Activated CD4-positive, alpha-beta memory T cell treated with anti-CD3 and anti-CD28 coated beads for 36 hours (primary cell): ENCODE measurements at regions not wholly inside any gene's neighbourhood (a gene's known extent, or its start where the extent isn't known, plus 50 kb on each side); places are given as distances from the start of the nearest gene placed in this dataset.

ENCODE experiments used
- CTCF ChIA-PET: fragments of 350-600 bp; sonication (Branson Sonifier 250); formaldehyde crosslinking; loops from one replicate; lab custom pipeline; 2021; ENCODE audit warnings: antibody characterized with exemption, inconsistent platforms; lab: Charles Lee
- POLR2A ChIA-PET: fragments of 350-600 bp; sonication (Branson Sonifier 250); formaldehyde crosslinking; loops from one replicate; lab custom pipeline; 2021; ENCODE audit warnings: antibody characterized with exemption; lab: Charles Lee
- DNase-seq: peaks from one replicate; pipeline ENCODE4 v3.0.0-alpha.2; 2020
- H3K27ac Mint-ChIP-seq: one replicate; pipeline ENCODE4 v1.8.0; 2021; ENCODE audit warnings: mixed read lengths
- H3K27me3 Mint-ChIP-seq: one replicate; pipeline ENCODE4 v1.8.0; 2021; ENCODE audit warnings: mixed read lengths
- H3K36me3 Mint-ChIP-seq: one replicate; pipeline ENCODE4 v1.8.0; 2021; ENCODE audit warnings: mixed read lengths
- H3K4me1 Mint-ChIP-seq: one replicate; pipeline ENCODE4 v1.8.0; 2021; ENCODE audit warnings: low read depth, mixed read lengths
- H3K4me3 Mint-ChIP-seq: one replicate; pipeline ENCODE4 v1.8.0; 2021; ENCODE audit warnings: mild to moderate bottlenecking, mixed read lengths
- H3K9me3 Mint-ChIP-seq: one replicate; pipeline ENCODE4 v1.8.0; 2021; ENCODE audit warnings: mixed read lengths
- intact Hi-C: fragments of 100-400 bp; cut with micrococcal nuclease; formaldehyde crosslinking; loops from one replicate; pipeline ENCODE4 v1.15.1; 2023

DNA sequence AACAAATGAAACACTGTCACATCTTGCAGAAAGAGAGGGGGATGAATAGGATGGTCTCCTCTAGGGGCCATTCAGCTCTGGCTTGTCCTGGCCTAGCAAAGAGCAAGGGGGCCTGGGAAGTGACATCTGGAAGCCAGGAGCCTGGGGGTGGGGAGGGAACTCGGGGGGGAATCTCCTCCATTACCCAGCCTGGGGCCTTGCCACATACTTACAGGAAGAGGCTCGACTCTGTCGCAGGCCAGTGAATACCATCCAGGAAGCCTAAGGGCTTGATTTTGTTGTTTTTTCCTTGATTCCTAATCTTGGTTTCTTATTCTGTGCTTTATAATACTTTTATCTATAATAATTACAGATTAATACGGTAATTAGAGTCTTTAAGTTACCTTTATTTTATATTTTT, 797.5 kb upstream of the ID2 start:
- no peak overlapping the region for H3K4me3 Mint-ChIP-seq
- H3K27me3 Mint-ChIP-seq = no peaks in the 10 kb centered on the region
- no peaks in the 10 kb centered on the region for H3K36me3 Mint-ChIP-seq
- H3K4me1 Mint-ChIP-seq = no peaks in the 10 kb centered on the region
- intact Hi-C loops = no loop called here
- no peak for DNase-seq
- H3K9me3 Mint-ChIP-seq = peaks cover 3% of the 10 kb centered on the region
- POLR2A ChIA-PET = no interaction called here
- no peak overlapping the region for H3K27ac Mint-ChIP-seq
- CTCF ChIA-PET = no interaction called here

DNA sequence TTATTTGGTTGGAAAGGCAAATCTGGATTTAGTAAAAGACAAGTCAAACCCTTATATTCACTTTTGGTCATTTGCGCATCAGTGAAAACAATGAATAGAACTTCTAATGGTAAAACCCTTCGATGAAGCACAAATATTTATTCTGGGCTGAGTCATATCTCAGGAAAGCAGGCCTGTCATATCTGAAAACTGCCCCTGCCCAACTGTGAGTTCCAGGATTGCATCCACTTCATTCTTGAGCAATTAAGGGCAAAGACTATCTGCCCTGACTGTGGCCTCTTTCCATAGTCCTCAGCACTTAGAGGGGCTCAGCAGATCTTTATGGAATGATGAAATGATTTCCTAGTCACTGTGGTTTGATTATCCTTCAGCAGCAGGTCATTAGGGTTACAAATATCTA, 795.2 kb upstream of the ID2 start:
- Mint-ChIP-seq H3K4me3 (no peak overlapping the region), H3K9me3 (peaks cover 3% of the 10 kb centered on the region), H3K36me3 (no peaks in the 10 kb centered on the region), H3K27ac (no peak overlapping the region), H3K27me3 (no peaks in the 10 kb centered on the region), H3K4me1 (no peaks in the 10 kb centered on the region)
- ChIA-PET CTCF (no interaction called here), POLR2A (no interaction called here)
- DNase-seq = no peak
- intact Hi-C loops = no loop called here

DNA sequence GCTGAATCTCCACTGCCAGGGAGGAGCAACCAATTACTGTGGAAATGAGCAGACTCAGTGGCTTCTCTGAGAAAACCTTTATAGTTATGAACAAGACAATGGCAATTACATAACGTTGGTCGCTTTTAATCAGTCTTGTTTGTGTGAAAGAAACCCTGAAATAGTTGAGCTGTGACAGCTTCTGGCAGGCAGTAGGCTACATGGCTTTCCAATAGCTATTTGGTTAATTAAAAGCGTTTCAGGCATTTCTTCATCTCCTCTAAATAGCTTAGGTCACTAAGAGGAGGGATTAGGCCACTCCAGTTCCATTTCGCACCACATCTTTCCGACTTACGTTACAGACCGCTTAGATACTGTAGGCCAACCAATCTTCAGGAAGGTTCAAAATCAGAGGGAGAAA, 794.4 kb upstream of the ID2 start:
- H3K27me3 Mint-ChIP-seq = no peaks in the 10 kb centered on the region
- CTCF ChIA-PET = no interaction called here
- POLR2A ChIA-PET = no interaction called here
- peaks cover 3% of the 10 kb centered on the region for H3K9me3 Mint-ChIP-seq
- no peak for DNase-seq
- no peak overlapping the region for H3K4me3 Mint-ChIP-seq
- H3K27ac Mint-ChIP-seq = no peak overlapping the region
- H3K36me3 Mint-ChIP-seq = no peaks in the 10 kb centered on the region
- H3K4me1 Mint-ChIP-seq = no peaks in the 10 kb centered on the region
- intact Hi-C loops = no loop called here

DNA sequence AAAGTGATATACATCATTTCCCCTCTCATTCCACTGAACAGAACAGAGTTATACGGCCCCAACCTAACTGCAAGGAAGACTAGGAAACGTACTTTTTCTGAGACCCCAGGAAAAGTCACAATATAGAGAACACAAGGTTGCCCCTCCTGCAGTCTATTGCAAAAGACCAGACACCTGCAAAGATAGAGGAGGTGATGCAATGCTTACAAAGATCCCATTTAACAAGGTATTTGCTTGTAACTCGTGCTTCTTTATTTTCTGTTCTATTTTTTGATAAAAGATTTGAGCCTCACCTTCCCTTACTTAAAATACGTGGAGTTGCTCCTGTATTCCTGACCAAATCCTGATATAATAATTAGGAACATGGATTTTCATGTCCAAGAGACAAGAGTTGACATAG, 793.0 kb upstream of the ID2 start:
- Mint-ChIP-seq H3K9me3 (peaks cover 2% of the 10 kb centered on the region), H3K4me1 (no peaks in the 10 kb centered on the region), H3K4me3 (no peak overlapping the region), H3K27ac (no peak overlapping the region), H3K36me3 (no peaks in the 10 kb centered on the region), H3K27me3 (no peaks in the 10 kb centered on the region)
- intact Hi-C loops = no loop called here
- POLR2A ChIA-PET = no interaction called here
- no peak for DNase-seq
- CTCF ChIA-PET = no interaction called here

DNA sequence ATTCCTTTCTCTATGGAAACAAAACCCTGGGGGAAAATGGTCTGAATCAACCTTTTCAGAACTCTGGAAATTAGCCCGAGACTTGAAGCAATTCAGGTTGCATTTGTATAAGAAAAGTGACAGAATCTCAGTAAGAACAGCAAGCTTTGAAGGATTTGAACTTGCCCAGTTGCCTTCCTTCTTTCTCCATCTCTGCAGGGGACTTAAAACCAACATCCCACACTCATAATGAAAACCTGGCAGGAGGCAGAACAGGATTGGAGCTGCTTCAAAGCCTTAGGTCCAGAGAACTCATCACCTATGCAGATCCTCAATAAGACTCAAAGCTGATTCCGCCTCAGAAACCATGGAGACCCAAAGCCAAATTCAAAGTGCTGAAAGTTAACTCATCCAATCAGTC, 790.5 kb upstream of the ID2 start:
- Mint-ChIP-seq H3K36me3 (peaks cover 2% of the 10 kb centered on the region), H3K4me1 (no peaks in the 10 kb centered on the region), H3K27ac (no peak overlapping the region), H3K4me3 (no peak overlapping the region), H3K27me3 (no peaks in the 10 kb centered on the region), H3K9me3 (no peaks in the 10 kb centered on the region)
- DNase-seq = no peak
- ChIA-PET CTCF (no interaction called here), POLR2A (no interaction called here)
- intact Hi-C loops = no loop called here

DNA sequence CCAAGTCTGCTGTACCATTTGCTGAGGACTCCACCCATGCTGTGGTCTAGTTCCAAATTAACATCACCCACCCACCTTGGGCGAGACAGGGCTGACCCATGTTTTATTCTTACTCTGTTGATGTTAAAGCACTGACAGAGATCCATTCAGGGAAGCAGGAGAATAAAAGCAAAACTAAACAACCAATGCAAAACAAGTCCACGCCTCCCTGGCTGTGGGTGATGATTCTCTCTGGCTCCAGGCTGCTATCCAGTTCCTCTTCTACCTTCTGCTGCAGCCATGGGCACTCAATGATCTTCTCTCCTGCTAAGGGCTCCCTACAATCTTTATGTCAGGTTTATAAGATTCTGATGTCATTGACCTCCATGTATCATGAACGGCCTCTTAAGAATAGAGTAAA, 786.6 kb upstream of the ID2 start:
- no peak overlapping the region for H3K4me3 Mint-ChIP-seq
- intact Hi-C loops = no loop called here
- ChIA-PET POLR2A (no interaction called here), CTCF (no interaction called here)
- no peak for DNase-seq
- peaks cover 2% of the 10 kb centered on the region for H3K36me3 Mint-ChIP-seq
- H3K4me1 Mint-ChIP-seq = peaks cover 4% of the 10 kb centered on the region
- no peaks in the 10 kb centered on the region for H3K9me3 Mint-ChIP-seq
- H3K27ac Mint-ChIP-seq = no peak overlapping the region
- H3K27me3 Mint-ChIP-seq = no peaks in the 10 kb centered on the region

DNA sequence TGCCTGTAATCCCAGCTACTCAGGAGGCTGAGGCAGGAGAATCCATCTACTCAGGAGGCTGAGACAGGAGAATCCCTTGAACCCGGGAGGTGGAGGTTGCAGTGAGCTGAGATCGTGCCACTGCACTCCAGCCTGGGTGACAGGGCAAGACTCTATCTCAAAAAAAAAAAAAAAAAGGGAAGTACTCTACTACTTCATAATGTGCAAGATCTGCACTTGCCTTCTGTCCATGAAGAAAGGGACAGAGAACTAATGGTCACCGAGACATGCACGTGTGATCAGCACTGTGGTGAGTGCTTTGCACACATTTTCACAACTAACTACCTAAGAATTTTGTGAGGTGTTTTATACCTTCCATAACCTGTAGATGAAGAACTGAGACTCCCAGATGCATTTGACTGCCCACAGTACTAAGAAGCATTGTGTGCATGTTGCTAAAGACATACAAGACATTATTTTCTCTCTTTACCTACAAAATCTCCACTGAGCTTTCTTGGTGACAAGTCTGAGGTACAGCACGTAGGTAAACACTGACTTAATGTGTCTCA, 784.8 kb upstream of the ID2 start:
- CTCF ChIA-PET = no interaction called here
- intact Hi-C loops = no loop called here
- POLR2A ChIA-PET = no interaction called here
- no peak overlapping the region for H3K4me3 Mint-ChIP-seq
- H3K36me3 Mint-ChIP-seq = peaks cover 2% of the 10 kb centered on the region
- H3K27me3 Mint-ChIP-seq = peaks cover 2% of the 10 kb centered on the region
- H3K4me1 Mint-ChIP-seq = peaks cover 8% of the 10 kb centered on the region
- no peak for DNase-seq
- no peak overlapping the region for H3K27ac Mint-ChIP-seq
- no peaks in the 10 kb centered on the region for H3K9me3 Mint-ChIP-seq

DNA sequence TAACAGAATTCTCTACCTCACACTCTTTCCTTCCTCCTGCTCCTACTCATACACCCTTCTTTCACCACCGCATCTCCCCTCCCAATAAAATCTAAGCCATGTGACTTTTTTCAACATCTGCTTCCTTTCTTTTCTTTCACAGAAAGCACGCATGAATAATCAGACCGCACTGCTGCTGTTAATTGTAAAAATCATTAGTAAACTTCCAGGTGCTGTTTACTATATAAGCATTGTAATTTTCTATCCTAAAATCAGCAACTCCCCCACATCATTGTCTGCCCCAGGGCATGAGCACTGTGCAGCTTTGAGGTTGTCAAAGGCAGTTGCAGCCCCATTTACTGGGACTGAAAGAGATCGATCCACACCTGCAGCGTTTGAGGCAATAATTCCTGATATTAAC, 782.6 kb upstream of the ID2 start:
- CTCF ChIA-PET = no interaction called here

DNA sequence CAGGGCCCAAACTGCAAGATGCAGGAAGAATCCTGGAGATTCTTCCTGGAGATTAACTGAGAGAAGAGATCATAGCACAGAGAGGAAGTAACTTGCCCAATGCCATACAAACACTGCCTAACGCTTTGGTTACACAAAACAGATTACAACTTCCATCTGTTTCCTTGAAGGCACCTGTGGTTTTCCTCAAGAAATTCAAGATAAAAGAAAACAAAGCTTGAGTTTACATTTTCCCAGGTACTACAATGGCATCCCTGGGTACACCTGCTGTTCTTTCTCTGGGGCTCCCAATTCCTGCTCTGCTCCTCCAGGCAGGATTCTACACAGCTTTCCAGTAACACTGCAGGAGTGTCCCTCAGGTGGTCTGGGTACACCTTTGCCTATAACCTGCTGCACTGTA, 781.9 kb upstream of the ID2 start:
- ChIA-PET POLR2A (no interaction called here), CTCF (no interaction called here)
- Mint-ChIP-seq H3K4me3 (no peak overlapping the region), H3K27me3 (peaks cover 2% of the 10 kb centered on the region), H3K27ac (no peak overlapping the region), H3K4me1 (peaks cover 8% of the 10 kb centered on the region), H3K9me3 (no peaks in the 10 kb centered on the region), H3K36me3 (no peaks in the 10 kb centered on the region)
- DNase-seq = no peak
- intact Hi-C loops = no loop called here

More for the DNA sequence above, 782.6 kb upstream of the ID2 start:
- POLR2A ChIA-PET = no interaction called here
- no peak for DNase-seq
- H3K27me3 Mint-ChIP-seq = peaks cover 2% of the 10 kb centered on the region
- no peak overlapping the region for H3K4me3 Mint-ChIP-seq
- peaks cover 1% of the 10 kb centered on the region for H3K36me3 Mint-ChIP-seq
- H3K9me3 Mint-ChIP-seq = no peaks in the 10 kb centered on the region
- no peak overlapping the region for H3K27ac Mint-ChIP-seq
- H3K4me1 Mint-ChIP-seq = peaks cover 8% of the 10 kb centered on the region
- intact Hi-C loops = no loop called here

DNA sequence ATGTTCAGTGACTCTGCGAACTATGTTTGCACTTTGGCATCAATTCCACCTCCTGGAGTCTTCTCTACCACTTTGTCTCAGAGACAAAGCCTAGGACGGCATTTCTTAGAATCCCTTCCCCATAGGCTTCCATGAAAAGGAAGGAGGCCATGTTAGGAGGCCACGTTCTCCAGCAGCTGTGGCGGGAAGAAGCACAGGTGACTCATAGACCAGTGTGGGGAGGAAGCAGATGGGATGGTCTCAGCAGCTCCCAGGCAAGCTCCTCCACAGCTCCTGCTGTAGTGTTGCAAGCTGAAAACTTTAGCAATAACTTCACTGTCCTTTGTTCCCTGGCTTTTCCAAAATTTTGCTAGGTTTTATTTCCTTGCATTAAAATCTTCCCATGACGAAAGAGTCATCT, 781.3 kb upstream of the ID2 start:
- Mint-ChIP-seq H3K27me3 (peaks cover 2% of the 10 kb centered on the region), H3K4me1 (peaks cover 8% of the 10 kb centered on the region), H3K27ac (no peak overlapping the region), H3K36me3 (no peaks in the 10 kb centered on the region), H3K4me3 (no peak overlapping the region), H3K9me3 (no peaks in the 10 kb centered on the region)
- DNase-seq = no peak
- intact Hi-C loops = no loop called here
- CTCF ChIA-PET = no interaction called here
- POLR2A ChIA-PET = no interaction called here

DNA sequence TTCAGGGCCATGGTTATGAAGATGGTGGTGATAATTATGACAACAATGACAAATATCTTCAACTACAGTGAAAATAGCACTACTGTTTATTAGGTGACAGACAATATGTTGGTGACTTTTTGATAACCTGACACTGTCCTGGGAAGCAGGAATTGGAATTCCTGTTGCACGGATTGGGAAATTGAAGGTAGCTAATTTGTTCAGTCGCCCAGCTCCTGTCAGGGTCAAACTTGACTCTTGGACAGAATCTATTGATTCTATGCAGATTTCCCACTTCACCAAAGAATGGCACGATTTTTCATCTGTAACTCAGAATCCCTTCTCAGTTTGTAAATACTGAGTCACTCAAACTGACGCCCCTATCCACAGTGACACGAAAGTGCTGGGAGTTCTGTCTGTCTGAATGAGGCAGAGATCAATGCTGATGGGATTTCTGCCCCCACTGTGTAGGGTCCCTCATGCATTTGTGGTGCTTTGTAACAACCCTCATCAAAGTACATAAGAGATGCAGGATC, 779.5 kb upstream of the ID2 start:
- ChIA-PET CTCF (no interaction called here), POLR2A (no interaction called here)
- H3K36me3 Mint-ChIP-seq = no peaks in the 10 kb centered on the region
- H3K27me3 Mint-ChIP-seq = peaks cover 2% of the 10 kb centered on the region
- no peaks in the 10 kb centered on the region for H3K9me3 Mint-ChIP-seq
- no peak for DNase-seq
- H3K4me3 Mint-ChIP-seq = no peak overlapping the region
- H3K27ac Mint-ChIP-seq = no peak overlapping the region
- intact Hi-C loops = no loop called here
- H3K4me1 Mint-ChIP-seq = peaks cover 8% of the 10 kb centered on the region

DNA sequence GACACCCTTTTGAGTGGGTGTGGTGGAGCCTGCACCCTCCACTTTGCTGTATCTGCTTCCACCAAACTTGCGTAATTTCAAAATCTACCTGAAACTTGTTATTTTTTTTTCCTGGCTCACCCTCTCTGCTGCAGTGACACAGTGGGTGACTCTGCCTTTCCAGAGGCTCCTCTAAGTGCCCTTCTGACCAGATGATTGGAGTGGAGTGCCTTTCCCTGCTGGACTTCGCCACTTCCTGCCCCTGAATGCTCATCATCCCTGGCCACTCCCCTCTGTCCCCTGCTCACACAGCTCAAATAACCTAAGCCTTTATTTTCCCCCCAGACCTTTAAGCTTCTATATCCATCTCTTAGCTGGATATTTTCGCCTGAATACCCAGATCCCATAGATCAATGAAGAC, 777.5 kb upstream of the ID2 start:
- intact Hi-C loops = no loop called here
- Mint-ChIP-seq H3K4me1 (peaks cover 6% of the 10 kb centered on the region), H3K27me3 (peaks cover 2% of the 10 kb centered on the region), H3K9me3 (peaks cover 3% of the 10 kb centered on the region), H3K27ac (no peak overlapping the region), H3K36me3 (no peaks in the 10 kb centered on the region), H3K4me3 (no peak overlapping the region)
- POLR2A ChIA-PET = no interaction called here
- DNase-seq = no peak
- CTCF ChIA-PET = interaction anchor here (1.0 kb wide), 1 partner anchor 233 kb away, joined by 3 read pairs; no protein-coding TSS in a partner anchor

DNA sequence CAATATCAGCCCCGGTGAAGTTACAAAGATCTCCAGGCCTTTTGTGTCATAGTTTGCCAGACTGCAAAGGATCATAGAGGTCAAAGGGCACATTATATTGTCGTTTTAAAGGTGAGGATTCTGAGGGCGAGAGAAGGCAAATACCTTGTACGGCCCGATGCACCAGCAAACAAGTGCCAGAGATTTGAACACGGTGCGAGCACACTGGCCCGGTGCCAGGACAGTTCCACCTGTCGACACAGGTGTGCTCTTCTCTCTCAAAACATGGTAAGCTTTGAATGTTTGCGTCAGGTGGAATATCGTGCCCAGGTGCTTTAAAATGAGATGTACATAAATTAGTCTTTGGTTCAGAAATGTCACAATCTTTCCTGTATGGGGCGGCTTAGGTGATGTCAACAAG, 776.1 kb upstream of the ID2 start:
- H3K4me3 Mint-ChIP-seq = no peak overlapping the region
- H3K4me1 Mint-ChIP-seq = peaks cover 2% of the 10 kb centered on the region
- peaks cover 3% of the 10 kb centered on the region for H3K9me3 Mint-ChIP-seq
- no peak overlapping the region for H3K27ac Mint-ChIP-seq
- ChIA-PET POLR2A (no interaction called here), CTCF (no interaction called here)
- H3K27me3 Mint-ChIP-seq = peaks cover 2% of the 10 kb centered on the region
- DNase-seq = no peak
- intact Hi-C loops = no loop called here
- H3K36me3 Mint-ChIP-seq = no peaks in the 10 kb centered on the region
